ENCODE measurements at regions not wholly inside any gene's neighbourhood (a gene's known extent, or its start where the extent isn't known, plus 50 kb on each side); places are given as distances from the start of the nearest gene placed in this dataset.
"Not testable (repeated sequence)": the region's sequence is repeated elsewhere in the genome, so short reads cannot be mapped to it uniquely, and the experiment has no call there.

- DNase-seq, result no peak
Observed at GRCh38 chr6:147674099-147674498, 165.6 kb downstream of the SAMD5 start.

- DNase-seq, result no peak
Observed at GRCh38 chr6:147674794-147675193, 166.3 kb downstream of the SAMD5 start.

DNA sequence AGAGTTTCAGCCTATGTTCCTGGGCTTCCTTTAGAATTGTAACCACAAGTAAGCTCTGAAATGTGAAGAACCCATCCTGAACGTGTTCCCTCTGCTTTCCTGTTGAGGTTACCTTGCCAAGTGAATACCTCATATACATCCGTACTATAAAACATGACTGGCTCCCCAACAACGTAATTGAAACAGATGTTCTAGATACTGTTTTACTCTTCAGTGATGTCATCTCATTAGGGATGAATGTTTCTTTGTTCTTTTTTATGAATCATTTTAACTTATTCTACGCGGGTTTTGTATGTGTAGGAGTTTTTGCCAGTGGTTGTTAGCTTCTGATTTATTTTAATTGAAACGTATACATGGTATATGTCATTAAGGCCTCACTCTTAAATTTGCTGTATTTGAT, 166.8 kb downstream of the SAMD5 start:
- peak in 2 of 3 donors; percentile 17 to 58 for DNase-seq

DNA sequence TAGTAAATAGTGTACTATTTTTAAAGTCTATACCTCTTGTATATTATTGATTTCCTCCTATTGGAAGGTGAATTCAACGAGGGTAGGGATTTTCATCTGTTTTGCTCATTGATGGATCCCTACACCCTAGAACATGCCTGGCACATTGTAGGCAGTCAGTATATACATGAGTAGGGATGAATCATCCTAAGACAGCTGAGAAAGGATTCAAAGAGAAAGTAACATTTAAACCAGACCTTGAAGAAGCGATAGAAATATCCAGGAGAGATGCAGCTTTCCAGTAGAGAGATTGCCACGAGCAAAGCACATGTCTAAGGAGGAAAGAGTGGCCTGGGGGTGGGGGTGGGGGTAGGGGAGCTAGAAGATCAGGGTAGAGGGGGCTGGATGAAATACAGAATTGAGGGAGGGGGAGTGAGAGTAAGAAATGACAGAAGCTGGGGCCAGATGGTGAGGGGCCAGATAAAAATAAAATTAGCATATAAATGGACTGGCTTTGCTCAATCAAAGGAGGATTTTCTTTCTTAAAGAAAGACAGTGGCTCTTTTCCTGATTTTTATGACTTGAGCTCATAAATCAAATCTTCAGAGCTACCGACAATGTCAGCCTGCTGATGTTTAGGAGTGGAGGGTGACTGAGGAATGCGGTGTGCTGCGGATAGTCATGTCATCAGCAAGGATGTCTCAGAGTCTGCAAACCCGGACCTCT, 168.2 kb downstream of the SAMD5 start:
- no peak for DNase-seq

DNA sequence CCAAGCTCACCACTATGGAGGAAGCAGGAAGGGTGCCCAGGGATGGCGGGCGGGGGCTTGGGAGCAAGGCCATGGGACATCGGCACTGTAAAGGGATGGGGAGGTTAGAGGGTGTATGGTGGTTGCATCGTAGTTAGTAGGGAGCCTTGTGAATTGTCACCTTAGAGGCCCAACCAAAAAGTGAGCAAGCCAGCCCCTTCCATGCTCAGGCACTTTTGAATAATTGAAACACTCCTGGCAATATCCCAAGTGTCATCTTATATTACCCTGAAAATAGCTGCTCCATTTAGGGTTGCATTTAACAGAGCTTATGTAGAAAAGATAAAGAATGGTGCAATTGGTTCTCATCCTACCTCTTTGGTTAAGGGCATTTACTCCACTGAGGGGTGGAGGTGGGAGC, 169.2 kb downstream of the SAMD5 start:
- no peak for DNase-seq

DNA sequence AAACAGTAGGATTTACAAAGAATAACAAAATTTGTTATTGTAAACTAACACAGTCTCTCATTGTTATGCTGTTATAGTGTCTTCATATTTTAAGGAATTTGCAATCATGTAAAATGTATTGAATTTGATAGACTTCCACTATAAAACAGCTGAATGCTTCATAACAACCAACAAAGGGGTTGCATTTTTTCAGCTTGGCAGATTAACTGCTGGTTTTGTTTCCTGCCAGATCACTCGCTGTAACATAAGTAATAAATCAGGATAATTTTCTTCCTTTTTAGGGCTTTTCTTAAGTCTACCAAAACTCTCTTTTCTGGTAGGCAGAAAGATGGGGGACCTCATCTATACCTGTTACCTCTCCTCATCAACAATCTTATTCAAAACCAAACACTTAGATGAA, 169.8 kb downstream of the SAMD5 start:
- no peak for DNase-seq

- peak in 1 of 3 donors; percentile 22 for DNase-seq
Observed at GRCh38 chr6:147684906-147685305, 176.4 kb downstream of the SAMD5 start.

DNA sequence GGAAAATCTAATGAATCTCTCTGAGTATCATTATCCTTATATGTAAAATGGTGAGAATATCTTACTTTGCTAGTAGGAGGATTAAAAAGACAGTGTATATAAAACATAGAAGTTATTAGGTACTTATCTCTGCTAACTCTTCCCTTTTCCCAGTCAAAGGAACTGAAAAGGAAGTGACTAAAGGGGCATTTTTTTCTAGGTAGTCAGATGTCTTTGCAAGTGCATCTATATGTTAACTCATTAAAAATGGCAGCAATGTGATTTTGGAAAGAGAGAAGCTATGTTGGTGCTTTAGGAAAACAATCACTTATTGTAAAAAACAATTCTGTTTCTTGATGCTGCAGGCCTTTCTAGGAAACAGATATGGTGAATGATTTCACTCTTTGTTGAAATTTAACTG, 180.9 kb downstream of the SAMD5 start:
- no peak for DNase-seq

DNA sequence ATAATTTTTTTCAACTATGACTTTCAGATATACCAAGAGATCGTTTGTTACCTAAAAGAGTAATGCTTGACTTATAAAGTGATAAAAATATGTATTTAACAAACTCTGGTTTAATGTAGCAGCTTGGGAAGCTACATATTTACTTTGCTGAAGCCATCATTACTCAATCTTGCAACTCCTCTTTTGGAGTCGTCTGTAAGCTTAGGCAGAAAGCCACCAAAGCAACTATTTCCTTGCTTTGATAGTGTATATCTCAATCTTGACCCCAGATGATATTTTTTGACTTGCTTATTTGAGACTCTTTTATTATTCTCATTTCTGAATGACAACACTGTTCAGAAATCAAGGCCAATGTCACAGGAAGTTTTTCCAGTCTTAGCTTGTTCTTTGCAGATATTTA, 183.0 kb downstream of the SAMD5 start:
- DNase-seq, result peak in 1 of 3 donors; percentile 22

- no peak for DNase-seq
Observed at GRCh38 chr6:147693181-147693580, 184.7 kb downstream of the SAMD5 start.

- not testable (repeated sequence) for DNase-seq
Observed at GRCh38 chr6:147694556-147694955, 186.1 kb downstream of the SAMD5 start.

- no peak for DNase-seq
Observed at GRCh38 chr6:147695819-147696218, 187.3 kb downstream of the SAMD5 start.

- DNase-seq, result no peak
Observed at GRCh38 chr6:147699140-147699539, 190.7 kb downstream of the SAMD5 start.

DNA sequence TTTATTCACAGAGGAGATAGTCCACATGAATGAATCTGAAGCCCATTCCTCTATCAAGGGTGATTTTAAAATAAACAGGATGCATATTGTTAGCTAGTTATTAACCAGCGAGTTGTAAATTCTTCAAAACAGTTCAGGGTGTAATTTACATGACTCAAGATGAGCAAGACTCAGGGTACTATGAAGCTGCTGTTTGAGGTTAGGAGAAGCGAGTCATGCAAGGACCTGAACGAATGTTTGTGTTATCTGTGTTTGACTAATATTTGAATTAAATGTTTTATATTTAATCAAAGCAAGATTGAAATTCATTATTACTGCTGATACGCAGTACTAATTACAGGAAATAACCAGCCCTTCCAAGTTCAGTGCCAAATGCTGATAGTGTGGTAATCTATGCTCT, 191.1 kb downstream of the SAMD5 start:
- DNase-seq, result no peak

DNA sequence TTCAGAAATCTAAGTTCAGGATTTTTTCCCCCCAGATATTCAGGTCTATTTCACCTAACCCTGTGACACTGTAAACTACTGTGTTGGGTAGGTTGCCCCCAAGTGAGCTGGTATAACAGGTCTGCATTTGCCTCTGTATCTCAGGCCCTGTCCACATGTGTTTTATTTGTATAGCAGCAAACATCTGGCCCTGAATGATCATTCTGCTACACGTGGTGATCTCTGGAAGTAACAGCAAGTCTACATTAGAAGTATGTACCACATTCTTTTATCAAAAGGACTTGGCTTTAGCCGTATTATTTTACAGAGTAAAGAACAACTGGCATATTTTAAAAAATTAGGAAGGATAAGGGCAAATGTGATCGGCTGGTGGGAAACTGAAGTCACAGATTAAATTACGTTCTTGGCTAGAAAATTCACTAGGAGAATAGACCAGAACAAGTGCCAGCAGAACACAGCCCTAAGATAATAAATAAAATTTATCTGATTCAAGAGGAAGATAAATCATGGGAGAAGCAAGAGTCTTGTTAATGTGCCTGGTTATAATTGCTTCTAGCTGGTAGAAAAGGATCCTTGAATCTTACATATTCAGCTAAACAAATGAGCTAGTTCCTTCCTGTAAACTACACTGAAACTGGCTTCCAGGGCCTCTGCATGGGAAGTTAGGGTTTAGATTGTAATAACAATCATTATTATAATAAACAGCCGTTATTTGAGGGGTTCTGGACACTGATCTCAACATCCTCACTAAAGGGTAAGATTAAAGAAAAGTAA, 192.1 kb downstream of the SAMD5 start:
- peak in 1 of 3 donors; percentile 15 for DNase-seq

GRCh38 chr6:147704691-147705090, 196.2 kb downstream of the SAMD5 start:
- no peak for DNase-seq

DNA sequence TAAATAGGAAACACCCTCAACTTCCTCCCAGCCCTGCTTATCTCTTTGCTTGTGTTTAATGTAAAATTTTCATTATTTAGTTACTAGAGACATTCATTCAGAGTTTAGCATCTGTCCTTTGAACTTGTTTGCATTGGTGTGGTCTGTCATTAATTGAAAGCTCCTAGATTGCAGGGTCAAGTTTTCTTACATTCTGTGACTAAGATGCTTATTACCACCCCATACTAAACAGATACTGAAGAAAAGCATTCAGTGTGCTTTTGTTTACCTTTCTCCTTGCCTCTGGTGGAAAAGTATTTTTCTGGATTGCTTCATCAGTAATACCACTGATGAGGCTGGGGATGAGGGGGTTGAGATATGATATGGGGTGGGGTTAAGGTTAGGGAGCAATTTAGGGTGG, 199.0 kb downstream of the SAMD5 start:
- DNase-seq, result no peak

DNA sequence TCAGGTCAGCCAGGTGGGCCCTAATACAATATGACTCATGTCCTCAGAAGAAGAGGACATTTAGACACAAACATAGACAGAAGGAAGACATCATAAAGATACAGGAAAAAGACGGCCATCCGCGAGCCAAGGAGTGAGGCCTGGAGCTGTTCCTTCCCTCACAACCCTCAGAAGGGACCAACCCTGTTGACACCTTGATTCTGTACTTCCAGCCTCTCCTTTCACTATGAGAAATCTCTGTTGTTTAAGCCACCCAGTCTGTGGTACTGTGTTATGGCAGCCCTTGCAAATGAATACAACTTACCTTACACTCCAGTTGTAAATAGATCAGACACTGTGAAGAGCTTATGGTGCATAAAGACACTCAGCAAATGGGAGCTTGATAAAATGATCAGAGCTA, 199.7 kb downstream of the SAMD5 start:
- no peak for DNase-seq

GRCh38 chr6:147709396-147710272, 201.1 kb downstream of the SAMD5 start:
- DNase-seq, result no peak

DNA sequence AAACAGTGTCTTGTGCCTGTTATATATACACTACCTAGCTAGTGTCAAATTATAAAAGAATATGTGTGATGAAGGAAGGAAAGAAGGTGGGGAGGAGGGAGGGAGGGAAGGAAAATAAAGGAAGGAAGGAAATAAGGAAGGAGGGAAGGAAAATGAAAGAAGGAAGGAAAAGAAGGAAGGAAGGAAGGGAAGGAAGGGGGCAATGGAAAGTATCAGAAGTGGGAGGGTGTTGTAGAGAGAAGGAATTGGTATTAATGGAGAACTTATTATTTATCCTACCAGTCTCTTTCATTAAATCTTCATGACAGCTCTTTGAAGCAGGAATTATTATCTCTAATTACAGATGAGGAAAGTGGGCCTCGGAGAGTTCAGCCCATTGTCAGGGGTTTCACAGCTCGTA, 202.4 kb downstream of the SAMD5 start:
- DNase-seq, result no peak

GRCh38 chr6:147711476-147711875, 203.0 kb downstream of the SAMD5 start:
- no peak for DNase-seq

- no peak for DNase-seq
Observed at GRCh38 chr6:147712841-147713240, 204.4 kb downstream of the SAMD5 start.

DNA sequence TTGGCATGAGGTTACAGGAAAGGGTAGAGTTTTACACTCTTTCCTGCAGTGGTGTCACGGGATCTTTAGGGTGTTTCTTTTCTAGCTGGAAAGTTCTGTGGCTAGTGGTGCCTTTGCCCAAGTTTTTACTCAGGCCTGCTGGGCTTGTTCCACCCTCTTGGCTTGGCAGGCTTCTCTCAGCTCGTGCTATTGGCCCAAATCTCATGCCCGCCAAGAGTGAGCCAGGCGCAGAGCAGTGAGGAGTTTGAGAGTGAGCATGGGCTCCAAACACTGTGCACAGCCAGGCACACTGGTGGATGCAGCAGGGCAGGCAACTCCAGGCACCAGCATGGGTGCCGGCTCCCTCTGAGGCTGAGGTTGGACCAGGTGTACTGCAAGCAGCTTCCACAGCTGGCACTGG, 206.5 kb downstream of the SAMD5 start:
- no peak for DNase-seq

Measured in muscle of back (tissue), 3 donors.